ENCODE measurements at regions not wholly inside any gene's neighbourhood (a gene's known extent, or its start where the extent isn't known, plus 50 kb on each side); places are given as distances from the start of the nearest gene placed in this dataset.

GRCh38 chr21:20652846-20653245 lies 345.4 kb upstream of the NCAM2 start:
- no peak for DNase-seq (ENCODE audit: extremely low read depth, low read depth)
- TF ChIP-seq, protein P1, sequence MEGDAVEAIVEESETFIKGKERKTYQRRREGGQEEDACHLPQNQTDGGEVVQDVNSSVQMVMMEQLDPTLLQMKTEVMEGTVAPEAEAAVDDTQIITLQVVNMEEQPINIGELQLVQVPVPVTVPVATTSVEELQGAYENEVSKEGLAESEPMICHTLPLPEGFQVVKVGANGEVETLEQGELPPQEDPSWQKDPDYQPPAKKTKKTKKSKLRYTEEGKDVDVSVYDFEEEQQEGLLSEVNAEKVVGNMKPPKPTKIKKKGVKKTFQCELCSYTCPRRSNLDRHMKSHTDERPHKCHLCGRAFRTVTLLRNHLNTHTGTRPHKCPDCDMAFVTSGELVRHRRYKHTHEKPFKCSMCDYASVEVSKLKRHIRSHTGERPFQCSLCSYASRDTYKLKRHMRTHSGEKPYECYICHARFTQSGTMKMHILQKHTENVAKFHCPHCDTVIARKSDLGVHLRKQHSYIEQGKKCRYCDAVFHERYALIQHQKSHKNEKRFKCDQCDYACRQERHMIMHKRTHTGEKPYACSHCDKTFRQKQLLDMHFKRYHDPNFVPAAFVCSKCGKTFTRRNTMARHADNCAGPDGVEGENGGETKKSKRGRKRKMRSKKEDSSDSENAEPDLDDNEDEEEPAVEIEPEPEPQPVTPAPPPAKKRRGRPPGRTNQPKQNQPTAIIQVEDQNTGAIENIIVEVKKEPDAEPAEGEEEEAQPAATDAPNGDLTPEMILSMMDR (IDR thresholded peaks at IDR 0.05; ENCODE audit: low read depth, low read length) = no peak

DNA sequence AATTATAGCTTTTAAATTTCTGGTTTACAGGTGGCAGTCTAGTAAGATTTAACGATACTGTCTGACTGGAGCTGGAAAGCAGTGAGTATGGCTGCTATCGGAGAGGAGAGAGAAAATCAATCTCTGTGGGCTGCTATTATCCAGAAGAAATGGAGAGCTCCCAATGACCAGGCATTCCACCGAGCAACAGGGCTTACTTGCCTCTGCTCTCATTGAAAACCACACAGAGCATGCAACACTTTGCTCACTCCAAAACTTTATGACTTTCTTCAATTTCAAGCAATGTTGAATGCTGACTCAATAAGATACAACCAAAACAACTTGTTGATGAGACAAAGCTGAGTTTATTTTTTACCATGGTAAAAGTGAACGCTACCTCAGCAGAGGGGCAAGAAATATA lies 337.0 kb upstream of the NCAM2 start:
- TF ChIP-seq, protein P1 (IDR thresholded peaks at IDR 0.05; ENCODE audit: low read depth, low read length) = no peak
- no peak for DNase-seq (ENCODE audit: extremely low read depth, low read depth)

- DNase-seq (ENCODE audit: extremely low read depth, low read depth) = no peak
- TF ChIP-seq, protein P1 (IDR thresholded peaks at IDR 0.05; ENCODE audit: low read depth, low read length) = no peak
Measured at GRCh38 chr21:20661745-20662422, 336.3 kb upstream of the NCAM2 start.

DNA sequence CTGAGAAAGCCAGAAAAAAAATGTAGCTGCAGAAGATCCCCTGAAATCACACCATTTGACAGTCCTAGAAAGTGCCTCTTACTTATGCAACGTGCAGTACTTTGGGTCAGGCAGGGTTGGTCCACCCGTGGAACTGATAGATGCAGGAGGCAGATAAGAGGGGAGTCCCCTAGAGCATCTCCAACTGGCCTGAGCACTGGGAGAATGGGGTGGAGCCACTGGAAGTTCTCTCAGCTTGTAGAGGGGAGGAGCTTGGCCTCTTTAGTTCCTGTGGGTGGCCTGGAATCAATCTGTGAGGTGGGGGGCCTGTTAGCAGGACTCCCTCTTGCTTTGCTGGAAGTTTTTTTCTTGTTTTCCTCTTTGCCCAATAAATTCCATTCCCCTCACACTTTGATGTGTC lies 335.7 kb upstream of the NCAM2 start:
- TF ChIP-seq, protein P1 (IDR thresholded peaks at IDR 0.05; ENCODE audit: low read depth, low read length) = no peak
- DNase-seq (ENCODE audit: extremely low read depth, low read depth) = no peak

GRCh38 chr21:20667931-20668330 lies 330.3 kb upstream of the NCAM2 start:
- DNase-seq (ENCODE audit: extremely low read depth, low read depth) = no peak
- TF ChIP-seq, protein P1 (IDR thresholded peaks at IDR 0.05; ENCODE audit: low read depth, low read length) = no peak

DNA sequence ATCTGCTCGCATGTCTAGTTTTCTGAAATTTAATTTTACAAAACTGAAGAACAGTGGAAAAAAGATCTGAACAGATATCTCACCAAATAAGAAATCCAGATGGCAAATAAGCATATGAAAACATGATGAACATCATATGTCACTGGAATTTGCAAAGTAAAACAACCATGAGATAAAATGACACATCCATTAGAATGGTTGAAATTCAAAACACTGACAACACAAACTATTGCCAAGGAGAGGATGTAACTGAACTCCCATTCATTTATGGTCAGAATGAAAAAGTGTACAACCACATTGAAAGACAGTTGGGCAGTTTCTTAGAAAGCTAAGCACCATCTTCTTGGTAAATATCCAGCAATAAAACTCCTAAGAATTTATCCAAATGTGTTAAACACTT lies 312.7 kb upstream of the NCAM2 start:
- TF ChIP-seq, protein P1 (IDR thresholded peaks at IDR 0.05; ENCODE audit: low read depth, low read length) = no peak
- DNase-seq (ENCODE audit: extremely low read depth, low read depth) = no peak

DNA sequence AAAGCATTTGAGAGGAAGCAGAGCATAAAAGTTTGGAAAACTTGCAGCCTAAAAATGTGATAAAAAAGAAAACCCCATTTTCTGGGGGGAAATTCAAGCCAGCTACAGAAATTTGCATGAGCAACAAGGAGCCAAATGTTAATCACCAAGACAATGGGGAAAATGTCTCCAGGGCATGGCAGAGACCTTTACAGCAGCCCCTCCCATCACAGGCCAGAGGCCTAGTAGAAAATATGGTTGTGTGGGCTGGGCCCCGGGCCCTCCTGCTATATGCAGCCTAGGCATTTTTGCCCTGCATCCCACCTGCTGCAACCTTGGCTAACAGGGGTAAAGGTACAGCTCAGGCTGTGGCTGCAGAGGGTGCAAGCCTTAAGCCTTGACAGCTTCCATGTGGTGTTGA lies 299.6 kb upstream of the NCAM2 start:
- DNase-seq (ENCODE audit: extremely low read depth, low read depth) = no peak
- TF ChIP-seq, protein P1 (IDR thresholded peaks at IDR 0.05; ENCODE audit: low read depth, low read length) = no peak
